Ovary (tissue), 3 donors: ENCODE measurements at regions not wholly inside any gene's neighbourhood (a gene's known extent, or its start where the extent isn't known, plus 50 kb on each side); places are given as distances from the start of the nearest gene placed in this dataset.

Experiments used
- EP300 ChIP-seq: sonication (generic); formaldehyde crosslinking; IDR thresholded peaks from one replicate; pipeline ENCODE4 v1.6.1; 2017; ENCODE audit warnings: antibody characterized with exemption
- POLR2A ChIP-seq: fragments of 450-650 bp; IDR thresholded peaks from one replicate; pipeline ENCODE4 v1.6.1; 2017; ENCODE audit warnings: antibody characterized with exemption, mild to moderate bottlenecking, moderate library complexity
- TF ChIP-seq, protein P1 (sequence below), 3 donors: fragments of 450-650 bp in 2 of 3; fragments of 200-600 bp in 1 of 3; IDR thresholded peaks; one replicate each; pipeline versions ENCODE4 v1.5.1 to v1.8.0; 2016 to 2022; ENCODE audit warnings: antibody characterized with exemption in 3 of 3, mild to moderate bottlenecking in 1 of 3
- donor health status: DM: no; HTN: no; CAD: no.

GRCh38 chr22:19614536-19614863 is 90.3 kb upstream of the CLDN5 start:
- TF ChIP-seq EP300, result no peak
- TF ChIP-seq, protein P1, sequence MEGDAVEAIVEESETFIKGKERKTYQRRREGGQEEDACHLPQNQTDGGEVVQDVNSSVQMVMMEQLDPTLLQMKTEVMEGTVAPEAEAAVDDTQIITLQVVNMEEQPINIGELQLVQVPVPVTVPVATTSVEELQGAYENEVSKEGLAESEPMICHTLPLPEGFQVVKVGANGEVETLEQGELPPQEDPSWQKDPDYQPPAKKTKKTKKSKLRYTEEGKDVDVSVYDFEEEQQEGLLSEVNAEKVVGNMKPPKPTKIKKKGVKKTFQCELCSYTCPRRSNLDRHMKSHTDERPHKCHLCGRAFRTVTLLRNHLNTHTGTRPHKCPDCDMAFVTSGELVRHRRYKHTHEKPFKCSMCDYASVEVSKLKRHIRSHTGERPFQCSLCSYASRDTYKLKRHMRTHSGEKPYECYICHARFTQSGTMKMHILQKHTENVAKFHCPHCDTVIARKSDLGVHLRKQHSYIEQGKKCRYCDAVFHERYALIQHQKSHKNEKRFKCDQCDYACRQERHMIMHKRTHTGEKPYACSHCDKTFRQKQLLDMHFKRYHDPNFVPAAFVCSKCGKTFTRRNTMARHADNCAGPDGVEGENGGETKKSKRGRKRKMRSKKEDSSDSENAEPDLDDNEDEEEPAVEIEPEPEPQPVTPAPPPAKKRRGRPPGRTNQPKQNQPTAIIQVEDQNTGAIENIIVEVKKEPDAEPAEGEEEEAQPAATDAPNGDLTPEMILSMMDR (IDR thresholded peaks at IDR 0.05), result no peak
- TF ChIP-seq POLR2A, result no peak
